ENCODE measurements at regions not wholly inside any gene's neighbourhood (a gene's known extent, or its start where the extent isn't known, plus 50 kb on each side); places are given as distances from the start of the nearest gene placed in this dataset.

GRCh38 chr5:72602696-72603685 lies 95.8 kb upstream of the ZNF366 start:
- Histone ChIP-seq H3K9me2 (ENCODE audit: low read depth, low read length) (no peaks in the 10 kb centered on the region), H4K20me1 (ENCODE audit: insufficient read depth, low read length) (no peaks in the 10 kb centered on the region), H3K4me1 (ENCODE audit: insufficient read depth, low read length, severe bottlenecking) (peaks cover 6% of the 10 kb centered on the region), H3K79me2 (ENCODE audit: insufficient read depth, low read length) (no peaks in the 10 kb centered on the region), H3K27me3 (ENCODE audit: insufficient read depth, low read length) (no peaks in the 10 kb centered on the region), H3K9ac (ENCODE audit: low read length) (no peak overlapping the region), H3K27ac (ENCODE audit: low read depth, low read length, poor library complexity, severe bottlenecking) (no peak overlapping the region), H2AFZ (ENCODE audit: low read length) (no peak overlapping the region), H3K4me2 (ENCODE audit: low read length) (no peak overlapping the region), H3K9me3 (ENCODE audit: low read length) (no peaks in the 10 kb centered on the region), H3F3A (ENCODE audit: insufficient read depth, low read length) (no peaks in the 10 kb centered on the region), H3K4me3 (ENCODE audit: low read depth, low read length, poor library complexity, severe bottlenecking) (no peak overlapping the region), H3K36me3 (ENCODE audit: insufficient read depth, low read length) (no peaks in the 10 kb centered on the region)
- TF ChIP-seq, protein P1, sequence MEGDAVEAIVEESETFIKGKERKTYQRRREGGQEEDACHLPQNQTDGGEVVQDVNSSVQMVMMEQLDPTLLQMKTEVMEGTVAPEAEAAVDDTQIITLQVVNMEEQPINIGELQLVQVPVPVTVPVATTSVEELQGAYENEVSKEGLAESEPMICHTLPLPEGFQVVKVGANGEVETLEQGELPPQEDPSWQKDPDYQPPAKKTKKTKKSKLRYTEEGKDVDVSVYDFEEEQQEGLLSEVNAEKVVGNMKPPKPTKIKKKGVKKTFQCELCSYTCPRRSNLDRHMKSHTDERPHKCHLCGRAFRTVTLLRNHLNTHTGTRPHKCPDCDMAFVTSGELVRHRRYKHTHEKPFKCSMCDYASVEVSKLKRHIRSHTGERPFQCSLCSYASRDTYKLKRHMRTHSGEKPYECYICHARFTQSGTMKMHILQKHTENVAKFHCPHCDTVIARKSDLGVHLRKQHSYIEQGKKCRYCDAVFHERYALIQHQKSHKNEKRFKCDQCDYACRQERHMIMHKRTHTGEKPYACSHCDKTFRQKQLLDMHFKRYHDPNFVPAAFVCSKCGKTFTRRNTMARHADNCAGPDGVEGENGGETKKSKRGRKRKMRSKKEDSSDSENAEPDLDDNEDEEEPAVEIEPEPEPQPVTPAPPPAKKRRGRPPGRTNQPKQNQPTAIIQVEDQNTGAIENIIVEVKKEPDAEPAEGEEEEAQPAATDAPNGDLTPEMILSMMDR (IDR thresholded peaks at IDR 0.05; ENCODE audit: low read length), result no peak
- no peak for TF ChIP-seq EZH2 (IDR thresholded peaks at IDR 0.05; ENCODE audit: borderline replicate concordance, low read length)

DNA sequence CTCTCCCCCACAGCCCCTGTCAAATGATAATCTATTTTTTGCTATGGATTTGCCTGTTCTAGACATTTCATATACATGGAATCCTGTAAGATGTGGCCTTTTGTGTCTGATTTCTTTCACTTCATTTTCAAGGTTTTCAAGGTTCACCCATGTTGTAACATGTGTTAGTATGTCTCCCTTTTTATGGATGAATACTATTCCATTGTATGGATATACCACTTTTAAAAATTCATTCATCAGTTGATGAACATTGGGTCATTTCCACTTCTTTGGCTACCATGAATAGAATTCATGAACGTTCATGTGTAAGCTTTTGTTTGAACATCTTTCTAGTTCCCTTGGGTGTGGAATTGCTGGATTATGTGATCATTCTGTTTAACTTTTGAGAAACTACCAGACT lies 94.7 kb upstream of the ZNF366 start:
- no peaks in the 10 kb centered on the region for H3K36me3 ChIP-seq (ENCODE audit: insufficient read depth, low read length)
- no peaks in the 10 kb centered on the region for H3K9me3 ChIP-seq (ENCODE audit: low read length)
- no peaks in the 10 kb centered on the region for H3K79me2 ChIP-seq (ENCODE audit: insufficient read depth, low read length)
- H3F3A ChIP-seq (ENCODE audit: insufficient read depth, low read length), result no peaks in the 10 kb centered on the region
- no peaks in the 10 kb centered on the region for H3K27me3 ChIP-seq (ENCODE audit: insufficient read depth, low read length)
- no peaks in the 10 kb centered on the region for H4K20me1 ChIP-seq (ENCODE audit: insufficient read depth, low read length)
- no peak overlapping the region for H3K4me3 ChIP-seq (ENCODE audit: low read depth, low read length, poor library complexity, severe bottlenecking)
- no peaks in the 10 kb centered on the region for H3K9me2 ChIP-seq (ENCODE audit: low read depth, low read length)
- peaks cover 6% of the 10 kb centered on the region for H3K4me1 ChIP-seq (ENCODE audit: insufficient read depth, low read length, severe bottlenecking)
- no peak overlapping the region for H3K4me2 ChIP-seq (ENCODE audit: low read length)
- no peak overlapping the region for H3K9ac ChIP-seq (ENCODE audit: low read length)
- no peak for TF ChIP-seq EZH2 (IDR thresholded peaks at IDR 0.05; ENCODE audit: borderline replicate concordance, low read length)
- TF ChIP-seq, protein P1 (IDR thresholded peaks at IDR 0.05; ENCODE audit: low read length), result no peak
- no peak overlapping the region for H2AFZ ChIP-seq (ENCODE audit: low read length)
- H3K27ac ChIP-seq (ENCODE audit: low read depth, low read length, poor library complexity, severe bottlenecking), result no peak overlapping the region

DNA sequence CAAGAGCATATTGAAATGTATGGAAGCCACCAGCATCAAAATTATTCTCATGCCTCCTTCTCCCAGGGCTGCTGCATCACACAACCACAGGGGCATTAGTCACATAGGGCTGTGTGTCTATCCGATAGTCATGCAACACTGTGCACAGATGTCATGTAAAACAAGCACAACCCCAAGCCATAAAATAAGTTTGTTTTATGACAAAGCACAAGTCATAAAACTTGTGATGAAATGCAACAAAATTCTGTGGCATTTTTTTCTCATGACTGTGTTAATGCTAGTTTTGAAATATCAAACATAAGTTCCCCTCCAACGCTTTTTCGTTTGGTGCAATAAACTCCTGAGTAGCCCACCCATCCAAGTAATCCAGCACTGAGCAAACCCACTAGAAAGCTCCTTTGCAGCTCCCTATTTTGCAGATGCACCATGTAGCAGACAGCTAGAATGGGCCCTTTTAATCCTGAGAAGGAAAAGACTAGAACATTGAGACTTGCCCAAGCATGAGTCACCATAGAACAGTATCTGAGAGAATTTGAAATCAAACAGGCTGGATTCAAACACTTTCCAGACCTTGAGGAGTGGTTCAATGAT lies 93.3 kb upstream of the ZNF366 start:
- no peak overlapping the region for H3K9ac ChIP-seq (ENCODE audit: low read length)
- H3K27me3 ChIP-seq (ENCODE audit: insufficient read depth, low read length), result no peaks in the 10 kb centered on the region
- H3K36me3 ChIP-seq (ENCODE audit: insufficient read depth, low read length), result no peaks in the 10 kb centered on the region
- no peak overlapping the region for H3K4me2 ChIP-seq (ENCODE audit: low read length)
- H3K4me3 ChIP-seq (ENCODE audit: low read depth, low read length, poor library complexity, severe bottlenecking), result no peak overlapping the region
- no peak overlapping the region for H2AFZ ChIP-seq (ENCODE audit: low read length)
- no peaks in the 10 kb centered on the region for H3K79me2 ChIP-seq (ENCODE audit: insufficient read depth, low read length)
- no peak for TF ChIP-seq EZH2 (IDR thresholded peaks at IDR 0.05; ENCODE audit: borderline replicate concordance, low read length)
- TF ChIP-seq, protein P1 (IDR thresholded peaks at IDR 0.05; ENCODE audit: low read length), result no peak
- no peak overlapping the region for H3K27ac ChIP-seq (ENCODE audit: low read depth, low read length, poor library complexity, severe bottlenecking)
- peaks cover 6% of the 10 kb centered on the region for H3K4me1 ChIP-seq (ENCODE audit: insufficient read depth, low read length, severe bottlenecking)
- H3K9me3 ChIP-seq (ENCODE audit: low read length), result no peaks in the 10 kb centered on the region
- no peaks in the 10 kb centered on the region for H3F3A ChIP-seq (ENCODE audit: insufficient read depth, low read length)
- H4K20me1 ChIP-seq (ENCODE audit: insufficient read depth, low read length), result no peaks in the 10 kb centered on the region
- no peaks in the 10 kb centered on the region for H3K9me2 ChIP-seq (ENCODE audit: low read depth, low read length)

Measured in OCI-LY1 (cell line).